ACC112 (cell line): ENCODE measurements at regions not wholly inside any gene's neighbourhood (a gene's known extent, or its start where the extent isn't known, plus 50 kb on each side); places are given as distances from the start of the nearest gene placed in this dataset.

ENCODE experiments used
- H2AFZ ChIP-seq: fragments of 200-600 bp; sonication (generic); one replicate; pipeline ENCODE4 v1.6.0; 2017; ENCODE audit warnings: antibody characterized with exemption, low read length; ENCODE audit not compliant: unreplicated experiment
- H3K27ac ChIP-seq: fragments of 200-600 bp; sonication (generic); 2 replicates; pipeline ENCODE4 v1.5.1; 2014; ENCODE audit warnings: low read depth, mild to moderate bottlenecking, antibody characterized with exemption, low read length, moderate library complexity
- H3K27me3 ChIP-seq: fragments of 200-600 bp; sonication (generic); 2 replicates; pipeline ENCODE4 v1.6.1; 2014; ENCODE audit warnings: mild to moderate bottlenecking, antibody characterized with exemption, low read length, moderate library complexity, mixed read lengths; ENCODE audit not compliant: insufficient read depth
- H3K36me3 ChIP-seq: fragments of 200-600 bp; sonication (generic); 2 replicates; pipeline ENCODE4 v1.6.1; 2016; ENCODE audit warnings: mild to moderate bottlenecking, antibody characterized with exemption, low read length, moderate library complexity, mixed read lengths; ENCODE audit not compliant: insufficient read depth
- H3K4me1 ChIP-seq: fragments of 200-600 bp; sonication (generic); one replicate; pipeline ENCODE4 v1.6.1; 2016; ENCODE audit warnings: low read length, mixed read lengths; ENCODE audit not compliant: insufficient read depth, unreplicated experiment, control insufficient read depth
- H3K4me3 ChIP-seq: fragments of 200-600 bp; sonication (generic); 2 replicates; pipeline ENCODE4 v1.5.1; 2014; ENCODE audit warnings: mild to moderate bottlenecking, low read depth, low read length
- H3K79me2 ChIP-seq: fragments of 200-600 bp; sonication (generic); one replicate; pipeline ENCODE4 v1.6.0; 2016; ENCODE audit warnings: low read length; ENCODE audit not compliant: control insufficient read depth, unreplicated experiment, insufficient read depth

GRCh38 chr18:61141691-61142090, 191.5 kb upstream of the CDH20 start:
- H3K4me3 ChIP-seq: no peak overlapping the region
- no peaks in the 10 kb centered on the region for H3K36me3 ChIP-seq
- no peaks in the 10 kb centered on the region for H3K79me2 ChIP-seq
- H3K27me3 ChIP-seq: no peaks in the 10 kb centered on the region; the same call in 1 of the 2 replicates
- H3K27ac ChIP-seq: no peak overlapping the region
- no peaks in the 10 kb centered on the region for H3K4me1 ChIP-seq
- no peak overlapping the region for H2AFZ ChIP-seq

- H3K36me3 ChIP-seq: no peaks in the 10 kb centered on the region
- H3K4me3 ChIP-seq: no peak overlapping the region
Observed at GRCh38 chr18:61148322-61148721, 184.9 kb upstream of the CDH20 start.

GRCh38 chr18:61149786-61150185, 183.4 kb upstream of the CDH20 start:
- Histone ChIP-seq H3K27ac (no peak overlapping the region), H3K27me3 (no peaks in the 10 kb centered on the region), H3K36me3 (no peaks in the 10 kb centered on the region), H3K79me2 (no peaks in the 10 kb centered on the region), H3K4me3 (no peak overlapping the region), H3K4me1 (no peaks in the 10 kb centered on the region), H2AFZ (no peak overlapping the region)

More at GRCh38 chr18:61148322-61148721, 184.9 kb upstream of the CDH20 start:
- no peak overlapping the region for H3K27ac ChIP-seq
- no peaks in the 10 kb centered on the region for H3K4me1 ChIP-seq
- no peak overlapping the region for H2AFZ ChIP-seq
- H3K79me2 ChIP-seq: no peaks in the 10 kb centered on the region
- H3K27me3 ChIP-seq: no peaks in the 10 kb centered on the region

- Histone ChIP-seq H2AFZ (no peak overlapping the region), H3K36me3 (no peaks in the 10 kb centered on the region), H3K79me2 (no peaks in the 10 kb centered on the region), H3K27me3 (0 out of 2 replicates have a peak, but pooled peaks cover 5% of the 10 kb centered on the region), H3K4me1 (no peaks in the 10 kb centered on the region), H3K27ac (no peak overlapping the region), H3K4me3 (no peak overlapping the region)
Observed at GRCh38 chr18:61153571-61153970, 179.7 kb upstream of the CDH20 start.

- 0 out of 2 replicates have a peak, but pooled peaks cover 5% of the 10 kb centered on the region for H3K27me3 ChIP-seq
- no peak overlapping the region for H2AFZ ChIP-seq
- H3K4me1 ChIP-seq: no peaks in the 10 kb centered on the region
- H3K4me3 ChIP-seq: no peak overlapping the region
- H3K27ac ChIP-seq: no peak overlapping the region
- H3K79me2 ChIP-seq: no peaks in the 10 kb centered on the region
- no peaks in the 10 kb centered on the region for H3K36me3 ChIP-seq
Observed at GRCh38 chr18:61154866-61155265, 178.4 kb upstream of the CDH20 start.

- Histone ChIP-seq H3K27ac (no peak overlapping the region), H3K4me1 (no peaks in the 10 kb centered on the region)
Observed at GRCh38 chr18:61155586-61155985, 177.6 kb upstream of the CDH20 start.

GRCh38 chr18:61157451-61157850, 175.8 kb upstream of the CDH20 start:
- Histone ChIP-seq H2AFZ (no peak overlapping the region), H3K4me3 (no peak overlapping the region), H3K4me1 (no peaks in the 10 kb centered on the region), H3K27me3 (0 out of 2 replicates have a peak, but pooled peaks cover 5% of the 10 kb centered on the region), H3K36me3 (no peaks in the 10 kb centered on the region), H3K79me2 (no peaks in the 10 kb centered on the region), H3K27ac (no peak overlapping the region)

More at GRCh38 chr18:61155586-61155985, 177.6 kb upstream of the CDH20 start:
- Histone ChIP-seq H3K27me3 (0 out of 2 replicates have a peak, but pooled peaks cover 5% of the 10 kb centered on the region), H3K36me3 (no peaks in the 10 kb centered on the region), H3K4me3 (no peak overlapping the region), H3K79me2 (no peaks in the 10 kb centered on the region), H2AFZ (no peak overlapping the region)

- Histone ChIP-seq H3K4me1 (no peaks in the 10 kb centered on the region), H3K79me2 (no peaks in the 10 kb centered on the region), H2AFZ (no peak overlapping the region), H3K36me3 (no peaks in the 10 kb centered on the region), H3K4me3 (no peak overlapping the region), H3K27ac (no peak overlapping the region), H3K27me3 (0 out of 2 replicates have a peak, but pooled peaks cover 5% of the 10 kb centered on the region)
Observed at GRCh38 chr18:61159246-61159645, 174.0 kb upstream of the CDH20 start.

GRCh38 chr18:61164321-61164720, 168.9 kb upstream of the CDH20 start:
- Histone ChIP-seq H3K36me3 (no peaks in the 10 kb centered on the region), H2AFZ (no peak overlapping the region), H3K27me3 (no peaks in the 10 kb centered on the region), H3K4me3 (no peak overlapping the region), H3K27ac (no peak overlapping the region), H3K79me2 (no peaks in the 10 kb centered on the region), H3K4me1 (no peaks in the 10 kb centered on the region)

- H3K4me1 ChIP-seq: no peaks in the 10 kb centered on the region
- H3K4me3 ChIP-seq: no peak overlapping the region
- H3K36me3 ChIP-seq: no peaks in the 10 kb centered on the region
- no peaks in the 10 kb centered on the region for H3K79me2 ChIP-seq
- no peaks in the 10 kb centered on the region for H3K27me3 ChIP-seq
- no peak overlapping the region for H3K27ac ChIP-seq
- H2AFZ ChIP-seq: no peak overlapping the region
Observed at GRCh38 chr18:61167902-61168301, 165.3 kb upstream of the CDH20 start.

- H2AFZ ChIP-seq: no peak overlapping the region
- H3K27me3 ChIP-seq: no peaks in the 10 kb centered on the region
- no peak overlapping the region for H3K27ac ChIP-seq
- no peaks in the 10 kb centered on the region for H3K79me2 ChIP-seq
- H3K4me1 ChIP-seq: no peaks in the 10 kb centered on the region
- H3K36me3 ChIP-seq: no peaks in the 10 kb centered on the region
- no peak overlapping the region for H3K4me3 ChIP-seq
Observed at GRCh38 chr18:61169386-61169785, 163.8 kb upstream of the CDH20 start.
